ENCODE measurements at regions not wholly inside any gene's neighbourhood (a gene's known extent, or its start where the extent isn't known, plus 50 kb on each side); places are given as distances from the start of the nearest gene placed in this dataset.

GRCh38 chr5:110956913-110957813 lies 114.3 kb upstream of the TSLP start:
- no peak for TF ChIP-seq CTCF (IDR thresholded peaks at IDR 0.05; ENCODE audit: low read depth, low read length, missing control alignments)
- in situ Hi-C loops (cut with HindIII; ENCODE audit: low sequenced_read_pairs) = no loop called here
- no peak for DNase-seq (ENCODE audit: low read depth)
- H3K4me3 ChIP-seq (ENCODE audit: low read depth, low read length) = no peak overlapping the region

- H3K4me3 ChIP-seq (ENCODE audit: low read depth, low read length) = no peak overlapping the region
- in situ Hi-C loops (cut with HindIII; ENCODE audit: low sequenced_read_pairs) = no loop called here
- no peak for DNase-seq (ENCODE audit: low read depth)
- TF ChIP-seq CTCF (IDR thresholded peaks at IDR 0.05; ENCODE audit: low read depth, low read length, missing control alignments) = no peak
Observed at GRCh38 chr5:110957934-110958333, 113.6 kb upstream of the TSLP start.

- H3K4me3 ChIP-seq (ENCODE audit: low read depth, low read length) = no peak overlapping the region
- DNase-seq (ENCODE audit: low read depth) = no peak
- no peak for TF ChIP-seq CTCF (IDR thresholded peaks at IDR 0.05; ENCODE audit: low read depth, low read length, missing control alignments)
- in situ Hi-C loops (cut with HindIII; ENCODE audit: low sequenced_read_pairs) = no loop called here
Observed at GRCh38 chr5:110963495-110963894, 108.0 kb upstream of the TSLP start.

- no peak overlapping the region for H3K4me3 ChIP-seq (ENCODE audit: low read depth, low read length)
- in situ Hi-C loops (cut with HindIII; ENCODE audit: low sequenced_read_pairs) = no loop called here
- TF ChIP-seq CTCF (IDR thresholded peaks at IDR 0.05; ENCODE audit: low read depth, low read length, missing control alignments) = no peak
- no peak for DNase-seq (ENCODE audit: low read depth)
Observed at GRCh38 chr5:110965773-110966581, 105.5 kb upstream of the TSLP start.

GRCh38 chr5:110968246-110969005 lies 103.1 kb upstream of the TSLP start:
- H3K4me3 ChIP-seq (ENCODE audit: low read depth, low read length) = no peak overlapping the region
- TF ChIP-seq CTCF (IDR thresholded peaks at IDR 0.05; ENCODE audit: low read depth, low read length, missing control alignments) = no peak
- in situ Hi-C loops (cut with HindIII; ENCODE audit: low sequenced_read_pairs) = no loop called here
- no peak for DNase-seq (ENCODE audit: low read depth)

GRCh38 chr5:110969502-110969901 lies 102.0 kb upstream of the TSLP start:
- in situ Hi-C loops (cut with HindIII; ENCODE audit: low sequenced_read_pairs) = no loop called here
- TF ChIP-seq CTCF (IDR thresholded peaks at IDR 0.05; ENCODE audit: low read depth, low read length, missing control alignments) = no peak
- no peak for DNase-seq (ENCODE audit: low read depth)

More at GRCh38 chr5:110969502-110969901, 102.0 kb upstream of the TSLP start:
- no peak overlapping the region for H3K4me3 ChIP-seq (ENCODE audit: low read depth, low read length)
